Mammary epithelial cell (primary cell): ENCODE measurements at regions not wholly inside any gene's neighbourhood (a gene's known extent, or its start where the extent isn't known, plus 50 kb on each side); places are given as distances from the start of the nearest gene placed in this dataset.

ENCODE experiments used
- EZH2 ChIP-seq: IDR thresholded peaks from 2 replicates; pipeline ENCODE4 v1.6.1; 2012; ENCODE audit warnings: low read length, inconsistent platforms, borderline replicate concordance
- TF ChIP-seq, protein P1 (sequence below), 2 donors: IDR thresholded peaks in 1 of 2; conservative IDR thresholded peaks in 1 of 2; 2 replicates each; pipeline ENCODE4 v1.5.1; 2011 to 2012; ENCODE audit warnings: inconsistent platforms in 2 of 2, low read length in 2 of 2, mild to moderate bottlenecking in 2 of 2, control low read depth in 1 of 2, low read depth in 1 of 2; ENCODE audit not compliant: insufficient read depth in 1 of 2; ENCODE audit errors: extremely low read depth in 1 of 2

DNA sequence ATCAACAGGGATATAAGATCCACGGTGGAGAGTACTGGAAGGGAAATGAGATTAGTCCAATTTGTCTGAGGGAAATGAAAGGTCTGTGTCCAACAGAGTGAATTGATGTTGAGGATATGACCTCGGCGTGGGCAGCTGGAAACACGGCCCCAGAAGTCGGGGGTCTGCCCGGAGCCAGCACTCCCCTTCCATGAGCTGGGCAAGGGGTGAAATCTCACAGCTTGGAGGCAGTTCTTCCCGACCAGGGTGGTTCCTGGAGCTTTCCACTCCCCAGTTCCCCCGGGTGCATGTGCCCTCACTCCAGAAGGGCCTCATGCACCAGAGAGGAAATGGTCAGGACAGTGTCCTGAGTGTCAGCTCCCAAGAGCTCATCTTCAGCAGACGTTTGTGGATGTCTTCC lies 264.7 kb upstream of the PPP2R2D start:
- TF ChIP-seq, protein P1, sequence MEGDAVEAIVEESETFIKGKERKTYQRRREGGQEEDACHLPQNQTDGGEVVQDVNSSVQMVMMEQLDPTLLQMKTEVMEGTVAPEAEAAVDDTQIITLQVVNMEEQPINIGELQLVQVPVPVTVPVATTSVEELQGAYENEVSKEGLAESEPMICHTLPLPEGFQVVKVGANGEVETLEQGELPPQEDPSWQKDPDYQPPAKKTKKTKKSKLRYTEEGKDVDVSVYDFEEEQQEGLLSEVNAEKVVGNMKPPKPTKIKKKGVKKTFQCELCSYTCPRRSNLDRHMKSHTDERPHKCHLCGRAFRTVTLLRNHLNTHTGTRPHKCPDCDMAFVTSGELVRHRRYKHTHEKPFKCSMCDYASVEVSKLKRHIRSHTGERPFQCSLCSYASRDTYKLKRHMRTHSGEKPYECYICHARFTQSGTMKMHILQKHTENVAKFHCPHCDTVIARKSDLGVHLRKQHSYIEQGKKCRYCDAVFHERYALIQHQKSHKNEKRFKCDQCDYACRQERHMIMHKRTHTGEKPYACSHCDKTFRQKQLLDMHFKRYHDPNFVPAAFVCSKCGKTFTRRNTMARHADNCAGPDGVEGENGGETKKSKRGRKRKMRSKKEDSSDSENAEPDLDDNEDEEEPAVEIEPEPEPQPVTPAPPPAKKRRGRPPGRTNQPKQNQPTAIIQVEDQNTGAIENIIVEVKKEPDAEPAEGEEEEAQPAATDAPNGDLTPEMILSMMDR (conservative IDR thresholded peaks at IDR 0.05 in 1 of 2, IDR thresholded peaks at IDR 0.05 in 1 of 2; ENCODE audit: extremely low read depth in 1 of 2, insufficient read depth in 1 of 2, low read depth in 1 of 2, low read length in 2 of 2), result no peak
- no peak for TF ChIP-seq EZH2
